Large intestine (tissue), 3 donors: ENCODE measurements at regions not wholly inside any gene's neighbourhood (a gene's known extent, or its start where the extent isn't known, plus 50 kb on each side); places are given as distances from the start of the nearest gene placed in this dataset.
"Not testable (repeated sequence)": the region's sequence is repeated elsewhere in the genome, so short reads cannot be mapped to it uniquely, and the experiment has no call there.

Experiments
- DNase-seq, 2 donors: peaks; one replicate each; pipeline versions ENCODE4 v3.0.0 to v3.0.0-alpha.2; 2013
- H3K27ac ChIP-seq: one replicate; pipeline ENCODE4 v1.5.1; 2013; ENCODE audit warnings: low read length
- H3K27me3 ChIP-seq: 2 replicates; pipeline ENCODE4 v1.6.1; 2013; ENCODE audit warnings: low read length; ENCODE audit not compliant: control insufficient read depth, insufficient read depth
- H3K36me3 ChIP-seq: 2 replicates; pipeline ENCODE4 v1.6.1; 2013; ENCODE audit warnings: low read length; ENCODE audit not compliant: control insufficient read depth, insufficient read depth
- H3K4me1 ChIP-seq: one replicate; pipeline ENCODE4 v1.6.1; 2013; ENCODE audit warnings: low read length; ENCODE audit not compliant: control insufficient read depth, insufficient read depth
- H3K4me3 ChIP-seq: one replicate; pipeline ENCODE4 v1.5.1; 2013; ENCODE audit warnings: low read length
- H3K9me3 ChIP-seq: one replicate; pipeline ENCODE4 v1.6.1; 2013; ENCODE audit warnings: mild to moderate bottlenecking, low read depth, low read length, moderate library complexity; ENCODE audit not compliant: control insufficient read depth
- WGBS: methylation state at CpG from one replicate; pipeline ENCODE4 v1.1.5; 2013; ENCODE audit warnings: low lambda C conversion rate; ENCODE audit not compliant: insufficient coverage; 5-methylcytosine and 5-hydroxymethylcytosine counted together

GRCh38 chr15:31433091-31433490 lies 106.5 kb downstream of the KLF13 start:
- no peaks in the 10 kb centered on the region for H3K27me3 ChIP-seq
- peaks cover 5% of the 10 kb centered on the region for H3K4me1 ChIP-seq
- H3K9me3 ChIP-seq, result no peaks in the 10 kb centered on the region
- H3K36me3 ChIP-seq, result no peaks in the 10 kb centered on the region
- no CpG with 5 or more reads among the region's 4 CpGs for WGBS
- H3K27ac ChIP-seq, result no peak overlapping the region
- H3K4me3 ChIP-seq, result no peak overlapping the region
- DNase-seq, result no peak

DNA sequence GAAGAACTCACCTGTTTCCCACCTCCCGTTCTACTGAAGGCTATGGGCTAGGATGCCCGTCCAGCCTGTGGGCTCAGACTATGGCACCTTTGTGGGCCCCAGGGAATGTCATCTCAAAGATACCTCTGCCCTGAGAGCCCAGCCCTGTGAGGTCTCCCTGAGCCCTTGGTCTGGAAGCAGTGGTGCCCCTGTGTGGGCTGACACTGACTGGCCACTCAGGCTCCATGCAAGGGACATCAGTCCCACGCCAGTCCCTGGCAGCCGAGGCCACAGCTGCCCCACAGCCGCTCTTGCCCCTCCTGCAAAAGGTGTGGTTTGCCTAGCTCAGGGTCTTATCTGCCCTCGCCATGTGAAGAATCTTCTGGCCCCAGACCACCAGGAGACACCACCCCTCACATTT lies 106.9 kb downstream of the KLF13 start:
- Histone ChIP-seq H3K36me3 (no peaks in the 10 kb centered on the region), H3K27me3 (no peaks in the 10 kb centered on the region), H3K4me3 (no peak overlapping the region), H3K27ac (no peak overlapping the region), H3K4me1 (peaks cover 5% of the 10 kb centered on the region), H3K9me3 (no peaks in the 10 kb centered on the region)
- no CpG with 5 or more reads among the region's 6 CpGs for WGBS
- DNase-seq, result no peak

DNA sequence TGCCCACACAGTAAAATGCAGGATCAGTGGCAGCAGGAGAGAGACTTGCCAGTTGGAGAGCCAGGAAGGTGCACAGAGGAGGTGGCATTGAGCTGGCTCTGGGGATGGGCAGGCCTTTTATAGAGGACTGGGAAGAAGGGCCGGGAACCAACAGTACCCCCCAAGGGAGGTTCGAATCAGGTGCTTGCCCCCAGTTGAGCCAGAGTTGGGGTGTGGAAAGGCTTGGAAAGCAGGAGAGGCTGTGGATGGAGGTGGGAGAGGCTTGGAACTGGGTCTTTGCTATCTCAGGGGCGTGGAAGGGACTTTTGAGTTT lies 107.6 kb downstream of the KLF13 start:
- no peak overlapping the region for H3K4me3 ChIP-seq
- no CpG with 5 or more reads among the region's 3 CpGs for WGBS
- H3K27me3 ChIP-seq, result no peaks in the 10 kb centered on the region
- H3K4me1 ChIP-seq, result peaks cover 5% of the 10 kb centered on the region
- no peak overlapping the region for H3K27ac ChIP-seq
- DNase-seq, result no peak
- no peaks in the 10 kb centered on the region for H3K36me3 ChIP-seq
- no peaks in the 10 kb centered on the region for H3K9me3 ChIP-seq

- H3K4me1 ChIP-seq, result peaks cover 5% of the 10 kb centered on the region
- H3K27ac ChIP-seq, result no peak overlapping the region
- no peaks in the 10 kb centered on the region for H3K9me3 ChIP-seq
- H3K27me3 ChIP-seq, result no peaks in the 10 kb centered on the region
- no peak overlapping the region for H3K4me3 ChIP-seq
- DNase-seq, result peak; percentile 16 to 45
- WGBS, result no CpG with 5 or more reads among the region's 21 CpGs
- H3K36me3 ChIP-seq, result no peaks in the 10 kb centered on the region
Observed at GRCh38 chr15:31434588-31435260, 108.1 kb downstream of the KLF13 start.

- Histone ChIP-seq H3K36me3 (no peaks in the 10 kb centered on the region), H3K4me3 (no peak overlapping the region), H3K9me3 (no peaks in the 10 kb centered on the region), H3K4me1 (peaks cover 5% of the 10 kb centered on the region), H3K27ac (no peak overlapping the region), H3K27me3 (no peaks in the 10 kb centered on the region)
- no CpG with 5 or more reads among the region's 15 CpGs for WGBS
- peak; percentile 64 to 77 for DNase-seq
Observed at GRCh38 chr15:31435261-31435911, 108.8 kb downstream of the KLF13 start.

GRCh38 chr15:31435912-31436628 lies 109.4 kb downstream of the KLF13 start:
- Histone ChIP-seq H3K4me1 (peaks cover 8% of the 10 kb centered on the region), H3K9me3 (no peaks in the 10 kb centered on the region), H3K36me3 (no peaks in the 10 kb centered on the region), H3K4me3 (no peak overlapping the region), H3K27me3 (no peaks in the 10 kb centered on the region), H3K27ac (no peak overlapping the region)
- no peak for DNase-seq
- no CpG with 5 or more reads among the region's 14 CpGs for WGBS

GRCh38 chr15:31437686-31438085 lies 111.1 kb downstream of the KLF13 start:
- no CpG with 5 or more reads among the region's 6 CpGs for WGBS
- peaks cover 8% of the 10 kb centered on the region for H3K4me1 ChIP-seq
- no peak for DNase-seq
- no peaks in the 10 kb centered on the region for H3K9me3 ChIP-seq
- H3K4me3 ChIP-seq, result no peak overlapping the region
- no peaks in the 10 kb centered on the region for H3K27me3 ChIP-seq
- H3K36me3 ChIP-seq, result no peaks in the 10 kb centered on the region
- no peak overlapping the region for H3K27ac ChIP-seq

- WGBS, result 93% methylated on average over 3 of the region's 10 CpGs
- no peaks in the 10 kb centered on the region for H3K9me3 ChIP-seq
- H3K36me3 ChIP-seq, result no peaks in the 10 kb centered on the region
- no peak overlapping the region for H3K27ac ChIP-seq
- no peaks in the 10 kb centered on the region for H3K27me3 ChIP-seq
- H3K4me3 ChIP-seq, result no peak overlapping the region
- peaks cover 8% of the 10 kb centered on the region for H3K4me1 ChIP-seq
- DNase-seq, result no peak
Observed at GRCh38 chr15:31438601-31439265, 112.1 kb downstream of the KLF13 start.

- no CpG with 5 or more reads among the region's 10 CpGs for WGBS
- DNase-seq, result no peak
- no peak overlapping the region for H3K27ac ChIP-seq
- peaks cover 8% of the 10 kb centered on the region for H3K4me1 ChIP-seq
- no peak overlapping the region for H3K4me3 ChIP-seq
- H3K27me3 ChIP-seq, result no peaks in the 10 kb centered on the region
- H3K9me3 ChIP-seq, result no peaks in the 10 kb centered on the region
- H3K36me3 ChIP-seq, result no peaks in the 10 kb centered on the region
Observed at GRCh38 chr15:31439328-31439727, 112.7 kb downstream of the KLF13 start.

- DNase-seq, H3K27ac ChIP-seq, H3K4me1 ChIP-seq, H3K27me3 ChIP-seq, H3K36me3 ChIP-seq, H3K9me3 ChIP-seq: not testable (repeated sequence)
- no CpG with 5 or more reads among the region's 20 CpGs for WGBS
- peak overlapping the region; percentile 45 for H3K4me3 ChIP-seq
Observed at GRCh38 chr15:31440216-31440615, 113.6 kb downstream of the KLF13 start.
